HCT116 (cell line): ENCODE measurements at regions not wholly inside any gene's neighbourhood (a gene's known extent, or its start where the extent isn't known, plus 50 kb on each side); places are given as distances from the start of the nearest gene placed in this dataset.

Experiments used
- ATAC-seq: fragments of 200-7000 bp; cut with Tn5 transposase; 2 replicates; pipeline ENCODE4 v1.9.1; 2020; ENCODE audit warnings: mild to moderate bottlenecking, moderate library complexity
- BruUV-seq: library from RNA; stranded (reverse); fragments of 400-500 nt; replicated peaks from 2 replicates; lab custom pipeline; 2021; lab: Mats Ljungman, UMichigan
- CTCF ChIA-PET: fragments of 300-600 bp; sonication (Branson Sonifier 250); formaldehyde crosslinking; loops from one replicate; lab custom pipeline; 2021; ENCODE audit warnings: antibody characterized with exemption; lab: Charles Lee
- POLR2A ChIA-PET: fragments of 300-600, 350-600 bp; sonication (Branson Sonifier 250); formaldehyde crosslinking; loops from one replicate; lab custom pipeline; 2021; ENCODE audit warnings: antibody characterized with exemption; lab: Charles Lee
- RAD21 ChIA-PET, 2 experiments: fragments of 300-600 bp; sonication (Branson Sonifier 250); formaldehyde crosslinking; loops; one replicate each; lab custom pipeline; 2023; ENCODE audit warnings: low total read pairs in 2 of 2; ENCODE audit not compliant: uncharacterized antibody in 2 of 2, unreplicated experiment in 2 of 2, low non-redundant PET in 1 of 2; lab: Charles Lee
- DNase-seq: peaks from one replicate; pipeline ENCODE4 v3.0.0-alpha.2; 2010; ENCODE audit warnings: low read depth, low spot score
- H2AFZ ChIP-seq: fragments of 200-600 bp; shearing (Covaris generic), sonication (generic); 2 replicates; pipeline ENCODE4 v1.6.1; 2017; ENCODE audit warnings: low read depth, mixed run types, mixed read lengths, antibody characterized with exemption, low read length; ENCODE audit not compliant: poor library complexity, severe bottlenecking
- H3K27ac ChIP-seq: 2 replicates; pipeline ENCODE4 v1.5.1; 2012; ENCODE audit warnings: low read depth, low read length
- H3K27me3 ChIP-seq: fragments of 200-600 bp; sonication (generic); 2 replicates; pipeline ENCODE4 v1.6.1; 2016; ENCODE audit warnings: mixed run types, low read length, mixed read lengths; ENCODE audit not compliant: insufficient read depth
- H3K36me3 ChIP-seq, 2 experiments: fragments of 200-500 bp in 1 of 2; fragments of 200-600 bp in 1 of 2; sonication (Bioruptor generic) in 1 of 2; sonication (generic) in 1 of 2; 2 replicates each; pipeline versions ENCODE4 v1.5.1 to v1.6.1; 2014 to 2016; ENCODE audit warnings: low read length in 2 of 2, inconsistent platforms in 1 of 2, mixed read lengths in 1 of 2, mixed run types in 1 of 2; ENCODE audit not compliant: insufficient read depth in 2 of 2, control insufficient read depth in 1 of 2
- H3K4me1 ChIP-seq, 2 experiments: fragments of 200-600 bp in 1 of 2; sonication (generic) in 1 of 2; 2 replicates each; pipeline versions ENCODE4 v1.5.1 to v1.6.1; 2012 to 2017; ENCODE audit warnings: low read length in 2 of 2, inconsistent platforms in 1 of 2, mild to moderate bottlenecking in 1 of 2, mixed read lengths in 1 of 2, mixed run types in 1 of 2, moderate library complexity in 1 of 2; ENCODE audit not compliant: insufficient read depth in 2 of 2, control insufficient read depth in 1 of 2
- H3K4me2 ChIP-seq: fragments of 200-600 bp; sonication (generic); 2 replicates; pipeline ENCODE4 v1.6.1; 2017; ENCODE audit warnings: mixed run types, low read length, mixed read lengths
- H3K4me3 ChIP-seq, 2 experiments: fragments of 200-600 bp in 1 of 2; sonication (generic) in 1 of 2; replicated peaks in 1 of 2; 2 replicates each; pipeline ENCODE4 v1.5.1; 2011 to 2016; ENCODE audit warnings: low read length in 2 of 2, control low read depth in 1 of 2, low read depth in 1 of 2, mild to moderate bottlenecking in 1 of 2, mixed read lengths in 1 of 2, mixed run types in 1 of 2
- H3K79me2 ChIP-seq: fragments of 200-600 bp; sonication (generic); 2 replicates; pipeline ENCODE4 v1.6.1; 2017; ENCODE audit warnings: mild to moderate bottlenecking, mixed run types, low read length, moderate library complexity, mixed read lengths; ENCODE audit not compliant: insufficient read depth
- H3K9ac ChIP-seq: fragments of 200-600 bp; sonication (generic); 2 replicates; pipeline ENCODE4 v1.6.1; 2016; ENCODE audit warnings: low read length, mixed read lengths
- H3K9me2 ChIP-seq: fragments of 200-600 bp; sonication (generic), shearing (Covaris generic); 2 replicates; pipeline ENCODE4 v1.6.1; 2017; ENCODE audit warnings: mixed run types, mild to moderate bottlenecking, moderate library complexity; ENCODE audit not compliant: insufficient read depth
- H3K9me3 ChIP-seq, 2 experiments: fragments of 200-500 bp in 1 of 2; fragments of 200-600 bp in 1 of 2; sonication (Bioruptor generic) in 1 of 2; sonication (generic) in 1 of 2; 2 replicates each; pipeline ENCODE4 v1.6.1; 2014 to 2017; ENCODE audit warnings: low read length in 2 of 2, mixed read lengths in 2 of 2, inconsistent platforms in 1 of 2, low read depth in 1 of 2, mild to moderate bottlenecking in 1 of 2, mixed run types in 1 of 2, moderate library complexity in 1 of 2; ENCODE audit not compliant: control insufficient read depth in 1 of 2, insufficient read depth in 1 of 2
- H4K20me1 ChIP-seq: fragments of 200-600 bp; sonication (generic), shearing (Covaris generic); 2 replicates; pipeline ENCODE4 v1.6.1; 2017; ENCODE audit warnings: mixed run types, mild to moderate bottlenecking, moderate library complexity; ENCODE audit not compliant: insufficient read depth
- CBX3 ChIP-seq: IDR thresholded peaks from 2 replicates; pipeline ENCODE4 v1.6.1; 2012; ENCODE audit warnings: low read depth
- CTCF ChIP-seq, 3 experiments: fragments of 200-600 bp in 1 of 3; sonication (generic) in 1 of 3; IDR thresholded peaks in 2 of 3; conservative IDR thresholded peaks in 1 of 3; 2 replicates each; pipeline ENCODE4 v1.5.1; 2012 to 2017; ENCODE audit warnings: low read depth in 2 of 3, low read length in 2 of 3, antibody characterized with exemption in 1 of 3, borderline replicate concordance in 1 of 3, control low read depth in 1 of 3, mild to moderate bottlenecking in 1 of 3, mixed read lengths in 1 of 3, mixed run types in 1 of 3, moderate library complexity in 1 of 3; ENCODE audit not compliant: insufficient read depth in 1 of 3
- EGR1 ChIP-seq: IDR thresholded peaks from 2 replicates; pipeline ENCODE4 v1.6.1; 2012; ENCODE audit warnings: low read depth
- ELF1 ChIP-seq: IDR thresholded peaks from 2 replicates; pipeline ENCODE4 v1.6.1; 2012; ENCODE audit warnings: low read depth, borderline replicate concordance
- EZH2 ChIP-seq: fragments of 200-600 bp; sonication (generic); IDR thresholded peaks from 2 replicates; pipeline ENCODE4 v1.6.1; 2017; ENCODE audit warnings: antibody characterized with exemption, mixed run types
- EZH2phosphoT487 ChIP-seq: fragments of 200-600 bp; IDR thresholded peaks from 2 replicates; pipeline ENCODE4 v1.6.1; 2018; ENCODE audit warnings: antibody characterized with exemption, borderline replicate concordance
- FOSL1 ChIP-seq: IDR thresholded peaks from 2 replicates; pipeline ENCODE4 v1.6.1; 2012; ENCODE audit warnings: low read depth
- JUND ChIP-seq: IDR thresholded peaks from 2 replicates; pipeline ENCODE4 v1.6.1; 2012
- MAX ChIP-seq: IDR thresholded peaks from 2 replicates; pipeline ENCODE4 v1.6.1; 2012
- POLR2A ChIP-seq: IDR thresholded peaks from 2 replicates; pipeline ENCODE4 v1.7.0; 2011; ENCODE audit warnings: borderline replicate concordance; ENCODE audit not compliant: insufficient read depth, insufficient read length; ENCODE audit errors: extremely low read depth
- POLR2AphosphoS5 ChIP-seq: IDR thresholded peaks from 2 replicates; pipeline ENCODE4 v1.6.1; 2011; ENCODE audit warnings: mild to moderate bottlenecking, low read depth, low read length, moderate library complexity
- RAD21 ChIP-seq: IDR thresholded peaks from 2 replicates; pipeline ENCODE4 v1.6.1; 2012; ENCODE audit warnings: low read depth, mild to moderate bottlenecking
- REST ChIP-seq: IDR thresholded peaks from 2 replicates; pipeline ENCODE4 v1.6.1; 2012; ENCODE audit warnings: low read depth
- SP1 ChIP-seq: IDR thresholded peaks from 2 replicates; pipeline ENCODE4 v1.6.1; 2012; ENCODE audit warnings: low read depth
- SRF ChIP-seq: IDR thresholded peaks from 2 replicates; pipeline ENCODE4 v1.6.1; 2012; ENCODE audit warnings: low read depth
- TCF7L2 ChIP-seq: IDR thresholded peaks from 2 replicates; pipeline ENCODE4 v1.7.0; 2011; ENCODE audit warnings: borderline replicate concordance, inconsistent platforms; ENCODE audit not compliant: insufficient read depth, insufficient read length; ENCODE audit errors: extremely low read depth
- YY1 ChIP-seq: IDR thresholded peaks from 2 replicates; pipeline ENCODE4 v1.6.1; 2011; ENCODE audit warnings: low read length, low read depth, moderate library complexity, mild to moderate bottlenecking; ENCODE audit not compliant: insufficient replicate concordance; ENCODE audit errors: extremely low read depth
- ZBTB33 ChIP-seq: IDR thresholded peaks from 2 replicates; pipeline ENCODE4 v1.6.1; 2011; ENCODE audit warnings: mild to moderate bottlenecking, low read length, moderate library complexity; ENCODE audit not compliant: insufficient replicate concordance; ENCODE audit errors: extremely low read depth
- ZFX ChIP-seq: fragments of 450-650 bp; IDR thresholded peaks from 2 replicates; pipeline ENCODE4 v1.6.1; 2017
- ZNF274 ChIP-seq: fragments of 200-500 bp; sonication (Bioruptor generic); IDR thresholded peaks from 2 replicates; pipeline ENCODE4 v1.6.1; 2014; ENCODE audit warnings: mild to moderate bottlenecking, low read depth, low read length, inconsistent platforms
- intact Hi-C: fragments of 100-400 bp; cut with micrococcal nuclease; formaldehyde crosslinking; loops from 2 replicates; pipeline ENCODE4 v1.10.0; 2022

GRCh38 chr15:31464216-31465082 is 137.8 kb downstream of the KLF13 start:
- H3K4me3 ChIP-seq, result no peak overlapping the region
- ChIA-PET POLR2A (no interaction called here), RAD21 (no interaction called here), CTCF (interaction anchor here (1.5 kb wide), 1 partner anchor 24 kb away, joined by 6 read pairs; no protein-coding TSS in a partner anchor)
- no peaks in the 10 kb centered on the region for H3K9me2 ChIP-seq
- H4K20me1 ChIP-seq, result no peaks in the 10 kb centered on the region
- intact Hi-C loops, result no loop called here
- H3K36me3 ChIP-seq, result no peaks in the 10 kb centered on the region
- no TSS peak for BruUV-seq
- TF ChIP-seq MAX (no peak), ZNF274 (no peak), EZH2 (no peak), EGR1 (no peak), SP1 (no peak), ZBTB33 (no peak), RAD21 (no peak), JUND (no peak), CBX3 (no peak), CTCF (IDR thresholded peaks at IDR 0.05 in 2 of 3, conservative IDR thresholded peaks at IDR 0.05 in 1 of 3; ENCODE audit: borderline replicate concordance in 1 of 3, insufficient read depth in 1 of 3, low read depth in 2 of 3, low read length in 2 of 3) (no peak), POLR2A (no peak), YY1 (no peak), ELF1 (no peak), ZFX (no peak), EZH2phosphoT487 (no peak), TCF7L2 (no peak), REST (no peak), FOSL1 (no peak), SRF (no peak), POLR2AphosphoS5 (no peak)
- H3K4me1 ChIP-seq, result peaks cover 0 to 8% of the 10 kb centered on the region in 2 experiments; a peak in 1 of 4 replicates
- H3K9me3 ChIP-seq, result no peaks in the 10 kb centered on the region
- no peak overlapping the region for H3K4me2 ChIP-seq
- H3K79me2 ChIP-seq, result no peaks in the 10 kb centered on the region
- H3K9ac ChIP-seq, result no peak overlapping the region
- DNase-seq (no peak), ATAC-seq (no peak)
- no peak overlapping the region for H3K27ac ChIP-seq
- peaks cover under 1% of the 10 kb centered on the region; the same call in 1 of the 2 replicates for H3K27me3 ChIP-seq
- H2AFZ ChIP-seq, result no peak overlapping the region
